ENCODE measurements at regions not wholly inside any gene's neighbourhood (a gene's known extent, or its start where the extent isn't known, plus 50 kb on each side); places are given as distances from the start of the nearest gene placed in this dataset.
"Not testable (repeated sequence)": the region's sequence is repeated elsewhere in the genome, so short reads cannot be mapped to it uniquely, and the experiment has no call there.

- DNase-seq = no peak
These were observed 1848.3 kb upstream of the RAG2 start for GRCh38 chr11:38446336-38446735.

- no peak for DNase-seq
These were observed 1840.1 kb upstream of the RAG2 start for GRCh38 chr11:38438091-38438490.

GRCh38 chr11:38425578-38425977, 1827.5 kb upstream of the RAG2 start:
- DNase-seq = no peak

GRCh38 chr11:38423042-38423441, 1825.0 kb upstream of the RAG2 start:
- no peak for DNase-seq

- peak; percentile 24 for DNase-seq
These were observed 1818.1 kb upstream of the RAG2 start for GRCh38 chr11:38416141-38416540.

GRCh38 chr11:38411149-38411548, 1813.1 kb upstream of the RAG2 start:
- no peak for DNase-seq

- DNase-seq = no peak
These were observed 1804.0 kb upstream of the RAG2 start for GRCh38 chr11:38402063-38402462.

- no peak for DNase-seq
These were observed 1794.1 kb upstream of the RAG2 start for GRCh38 chr11:38392176-38392575.

GRCh38 chr11:38384568-38384967, 1786.5 kb upstream of the RAG2 start:
- no peak for DNase-seq

GRCh38 chr11:38365274-38365673, 1767.2 kb upstream of the RAG2 start:
- no peak for DNase-seq

- no peak for DNase-seq
These were observed 1758.2 kb upstream of the RAG2 start for GRCh38 chr11:38356255-38356654.

- DNase-seq = no peak
These were observed 1747.2 kb upstream of the RAG2 start for GRCh38 chr11:38345286-38345685.

- not testable (repeated sequence) for DNase-seq
These were observed 1743.6 kb upstream of the RAG2 start for GRCh38 chr11:38341612-38342011.

- no peak for DNase-seq
These were observed 1741.9 kb upstream of the RAG2 start for GRCh38 chr11:38339835-38340440.

GRCh38 chr11:38338022-38338421, 1740.0 kb upstream of the RAG2 start:
- DNase-seq = not testable (repeated sequence)

- DNase-seq = no peak
These were observed 1734.0 kb upstream of the RAG2 start for GRCh38 chr11:38332046-38332445.

GRCh38 chr11:38330578-38330977, 1732.5 kb upstream of the RAG2 start:
- DNase-seq = no peak

- DNase-seq = no peak
These were observed 1726.1 kb upstream of the RAG2 start for GRCh38 chr11:38323961-38324761.

- DNase-seq = no peak
These were observed 1717.1 kb upstream of the RAG2 start for GRCh38 chr11:38315151-38315550.

- no peak for DNase-seq
These were observed 1709.4 kb upstream of the RAG2 start for GRCh38 chr11:38307455-38307854.

- DNase-seq = no peak
These were observed 1707.6 kb upstream of the RAG2 start for GRCh38 chr11:38305682-38306081.

- DNase-seq = no peak
These were observed 1706.9 kb upstream of the RAG2 start for GRCh38 chr11:38304926-38305325.

- no peak for DNase-seq
These were observed 1704.5 kb upstream of the RAG2 start for GRCh38 chr11:38302564-38302963.

- DNase-seq = no peak
These were observed 1702.5 kb upstream of the RAG2 start for GRCh38 chr11:38300570-38300969.
